GM10266 (cell line): ENCODE measurements at regions not wholly inside any gene's neighbourhood (a gene's known extent, or its start where the extent isn't known, plus 50 kb on each side); places are given as distances from the start of the nearest gene placed in this dataset.
A peak's percentile ranks its signal among the peaks of the same experiment; 100 is the strongest.

Experiments used
- DNase-seq: peaks from one replicate; pipeline ENCODE4 v3.0.0; 2012; ENCODE audit errors: extremely low spot score
- CTCF ChIP-seq: IDR thresholded peaks from 2 replicates; pipeline ENCODE4 v1.5.1; 2012; ENCODE audit warnings: mild to moderate bottlenecking, low read depth; ENCODE audit not compliant: control insufficient read depth, insufficient read depth; ENCODE audit errors: missing control alignments

GRCh38 chr13:40484974-40485373 is 181.5 kb downstream of the FOXO1 start:
- no peak for TF ChIP-seq CTCF
- DNase-seq: no peak

DNA sequence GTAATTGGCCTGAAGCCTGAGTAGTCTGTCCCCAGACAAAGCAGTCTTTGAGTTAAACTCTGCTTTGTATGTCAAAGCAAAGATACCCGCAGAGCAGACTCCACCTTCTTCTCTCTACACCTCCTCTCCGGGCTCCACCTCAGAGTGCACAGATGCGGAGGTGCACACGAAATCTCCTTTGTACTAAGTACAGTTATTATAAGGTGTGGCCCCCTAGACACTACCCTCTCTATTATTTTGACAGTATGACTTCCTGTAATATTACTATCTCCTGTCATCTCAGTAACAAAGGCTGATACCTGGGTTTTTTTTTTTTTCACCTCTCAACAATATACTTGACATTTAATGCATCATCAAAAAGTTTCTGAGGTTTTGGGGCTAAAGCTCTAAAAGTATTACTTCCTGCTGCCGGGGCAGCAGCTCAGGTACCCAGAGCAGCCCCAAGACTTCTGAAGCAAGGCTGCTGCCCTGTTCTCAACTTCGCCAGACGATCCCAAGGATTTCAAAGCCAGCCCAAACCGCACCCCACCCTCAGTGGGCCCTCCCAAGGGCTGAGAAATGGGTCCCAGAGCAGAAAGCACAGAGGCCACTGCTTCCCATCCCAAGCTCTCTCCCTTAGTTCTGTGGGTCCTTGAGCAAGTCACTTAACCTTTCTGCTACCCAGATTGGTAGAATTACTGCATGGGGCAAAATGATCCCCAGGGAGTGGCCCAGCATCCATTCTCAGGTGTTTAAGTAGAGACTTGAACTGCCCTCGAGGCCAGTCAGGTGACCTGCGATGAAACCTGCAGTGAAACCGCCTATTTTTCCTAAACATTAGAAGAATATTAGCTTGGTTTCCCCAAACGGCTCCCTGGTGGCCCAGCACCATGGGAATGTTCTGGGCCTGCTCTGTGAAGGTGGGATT is 180.6 kb downstream of the FOXO1 start:
- peak; percentile 22 for DNase-seq

GRCh38 chr13:40486518-40487163 is 179.8 kb downstream of the FOXO1 start:
- DNase-seq: no peak

More for the DNA sequence above, 180.6 kb downstream of the FOXO1 start:
- TF ChIP-seq CTCF: no peak

GRCh38 chr13:40488869-40489391 is 177.5 kb downstream of the FOXO1 start:
- no peak for TF ChIP-seq CTCF
- no peak for DNase-seq

More at GRCh38 chr13:40486518-40487163, 179.8 kb downstream of the FOXO1 start:
- TF ChIP-seq CTCF: no peak

GRCh38 chr13:40490086-40490758 is 176.2 kb downstream of the FOXO1 start:
- DNase-seq: no peak
- TF ChIP-seq CTCF: no peak

DNA sequence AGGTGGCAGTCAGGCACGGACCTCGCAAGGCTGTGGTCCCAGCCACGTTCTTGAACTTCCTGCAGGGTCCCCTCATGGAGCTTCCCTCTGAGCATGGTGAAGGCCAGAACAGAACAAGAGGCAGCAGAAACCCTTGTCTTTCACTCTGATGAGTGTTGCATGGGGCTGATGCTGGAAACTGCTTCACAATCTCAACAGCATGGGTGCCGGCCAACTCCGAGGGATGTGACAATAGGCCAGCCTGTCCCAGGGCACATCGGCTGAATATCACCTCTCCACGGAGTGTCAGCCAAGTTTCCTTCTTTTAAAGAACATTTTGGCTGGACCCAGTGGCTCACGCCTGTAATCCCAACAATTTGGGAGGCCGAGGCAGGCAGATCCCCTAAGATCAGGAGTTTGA is 173.9 kb downstream of the FOXO1 start:
- DNase-seq: no peak
- no peak for TF ChIP-seq CTCF

DNA sequence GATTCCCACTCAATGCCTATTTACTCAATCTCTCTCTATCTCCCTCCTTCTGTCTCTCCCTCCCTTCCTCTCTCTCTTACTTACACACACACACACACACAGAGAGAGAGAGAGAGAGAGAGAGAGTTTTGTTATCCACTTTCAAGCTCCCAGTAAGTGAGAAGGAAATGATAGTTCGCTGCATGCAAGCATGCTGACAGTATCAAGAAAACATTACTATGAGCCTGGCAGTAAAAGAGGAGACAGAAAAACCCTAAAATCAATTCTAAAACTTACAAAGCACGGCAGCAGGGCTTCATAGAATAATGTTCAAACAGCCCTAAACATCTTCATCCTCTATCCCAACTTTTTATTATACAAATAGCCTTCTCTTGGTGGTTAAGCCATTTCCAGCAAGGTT is 171.9 kb downstream of the FOXO1 start:
- no peak for DNase-seq
- TF ChIP-seq CTCF: no peak
